ENCODE measurements at regions not wholly inside any gene's neighbourhood (a gene's known extent, or its start where the extent isn't known, plus 50 kb on each side); places are given as distances from the start of the nearest gene placed in this dataset.

DNA sequence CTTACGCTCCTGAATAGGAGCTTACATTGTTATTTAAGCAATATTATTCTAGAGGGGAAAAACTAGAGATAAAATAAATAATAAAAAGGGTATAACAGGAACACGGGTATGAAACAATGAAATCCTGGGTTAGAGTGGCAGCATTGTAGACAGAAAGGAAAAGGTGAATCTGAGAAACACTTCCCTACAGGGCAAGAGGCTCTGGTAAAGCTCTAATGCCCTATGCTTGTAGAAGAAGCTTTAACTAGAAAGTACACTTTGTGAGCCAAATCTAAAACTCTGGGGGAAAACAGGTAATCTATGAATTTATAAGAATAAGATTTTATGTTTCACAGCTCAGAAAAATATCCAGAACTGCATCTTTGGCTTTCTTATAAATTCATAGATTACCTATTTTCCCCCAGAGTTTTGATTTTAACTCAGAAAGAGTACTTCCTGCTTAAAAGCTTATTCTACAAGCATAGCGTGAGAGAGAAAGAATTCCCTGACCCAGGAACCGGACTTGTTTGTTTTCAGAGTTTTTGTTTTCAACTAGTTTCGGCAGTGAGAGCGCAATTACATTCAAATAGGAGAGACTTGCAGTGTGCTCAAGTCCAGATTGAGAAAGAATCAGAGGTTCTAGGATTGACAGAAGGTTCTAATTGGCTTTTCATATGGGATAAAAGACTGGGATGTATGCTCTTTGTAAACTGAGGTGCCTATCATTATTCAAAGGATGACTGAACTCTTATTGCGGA, 651.0 kb upstream of the RORB start:
- no peak for DNase-seq (ENCODE audit: low spot score)
- in situ Hi-C loops (cut with MboI; ENCODE audit: low sequenced_read_pairs, unreplicated experiment) = no loop called here
- TF ChIP-seq, protein P1, sequence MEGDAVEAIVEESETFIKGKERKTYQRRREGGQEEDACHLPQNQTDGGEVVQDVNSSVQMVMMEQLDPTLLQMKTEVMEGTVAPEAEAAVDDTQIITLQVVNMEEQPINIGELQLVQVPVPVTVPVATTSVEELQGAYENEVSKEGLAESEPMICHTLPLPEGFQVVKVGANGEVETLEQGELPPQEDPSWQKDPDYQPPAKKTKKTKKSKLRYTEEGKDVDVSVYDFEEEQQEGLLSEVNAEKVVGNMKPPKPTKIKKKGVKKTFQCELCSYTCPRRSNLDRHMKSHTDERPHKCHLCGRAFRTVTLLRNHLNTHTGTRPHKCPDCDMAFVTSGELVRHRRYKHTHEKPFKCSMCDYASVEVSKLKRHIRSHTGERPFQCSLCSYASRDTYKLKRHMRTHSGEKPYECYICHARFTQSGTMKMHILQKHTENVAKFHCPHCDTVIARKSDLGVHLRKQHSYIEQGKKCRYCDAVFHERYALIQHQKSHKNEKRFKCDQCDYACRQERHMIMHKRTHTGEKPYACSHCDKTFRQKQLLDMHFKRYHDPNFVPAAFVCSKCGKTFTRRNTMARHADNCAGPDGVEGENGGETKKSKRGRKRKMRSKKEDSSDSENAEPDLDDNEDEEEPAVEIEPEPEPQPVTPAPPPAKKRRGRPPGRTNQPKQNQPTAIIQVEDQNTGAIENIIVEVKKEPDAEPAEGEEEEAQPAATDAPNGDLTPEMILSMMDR (IDR thresholded peaks at IDR 0.05; ENCODE audit: borderline replicate concordance, control extremely low read depth, extremely low read depth, insufficient read depth, missing control alignments) = no peak

GRCh38 chr9:73847536-73847935, 649.6 kb upstream of the RORB start:
- DNase-seq (ENCODE audit: low spot score) = no peak
- TF ChIP-seq, protein P1 (IDR thresholded peaks at IDR 0.05; ENCODE audit: borderline replicate concordance, control extremely low read depth, extremely low read depth, insufficient read depth, missing control alignments) = no peak
- in situ Hi-C loops (cut with MboI; ENCODE audit: low sequenced_read_pairs, unreplicated experiment) = no loop called here

DNA sequence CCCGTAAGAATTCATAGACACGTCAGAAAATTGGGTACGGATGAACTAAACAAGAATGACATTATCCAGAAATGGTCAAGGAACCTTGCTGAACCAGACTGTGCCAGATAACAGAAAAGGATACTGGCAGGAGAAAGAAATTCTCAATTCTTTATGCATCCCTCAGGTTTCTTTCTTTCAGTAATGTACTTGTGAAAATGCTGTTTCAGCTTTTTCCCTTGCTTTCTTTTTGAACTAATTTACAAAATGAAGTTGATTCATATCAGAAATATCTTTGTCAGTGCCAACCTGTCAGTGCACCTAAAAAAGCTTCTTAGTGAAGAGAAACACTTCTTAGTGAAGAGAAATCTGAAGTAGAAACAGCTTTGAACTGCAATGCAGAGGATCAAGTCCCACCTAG, 643.6 kb upstream of the RORB start:
- TF ChIP-seq, protein P1 (IDR thresholded peaks at IDR 0.05; ENCODE audit: borderline replicate concordance, control extremely low read depth, extremely low read depth, insufficient read depth, missing control alignments) = no peak
- in situ Hi-C loops (cut with MboI; ENCODE audit: low sequenced_read_pairs, unreplicated experiment) = no loop called here
- DNase-seq (ENCODE audit: low spot score) = no peak

GRCh38 chr9:73855206-73855605, 641.9 kb upstream of the RORB start:
- in situ Hi-C loops (cut with MboI; ENCODE audit: low sequenced_read_pairs, unreplicated experiment) = no loop called here
- TF ChIP-seq, protein P1 (IDR thresholded peaks at IDR 0.05; ENCODE audit: borderline replicate concordance, control extremely low read depth, extremely low read depth, insufficient read depth, missing control alignments) = no peak
- no peak for DNase-seq (ENCODE audit: low spot score)

- TF ChIP-seq, protein P1 (IDR thresholded peaks at IDR 0.05; ENCODE audit: borderline replicate concordance, control extremely low read depth, extremely low read depth, insufficient read depth, missing control alignments) = no peak
- in situ Hi-C loops (cut with MboI; ENCODE audit: low sequenced_read_pairs, unreplicated experiment) = no loop called here
- DNase-seq (ENCODE audit: low spot score) = no peak
Measured at GRCh38 chr9:73863924-73864323, 633.2 kb upstream of the RORB start.

DNA sequence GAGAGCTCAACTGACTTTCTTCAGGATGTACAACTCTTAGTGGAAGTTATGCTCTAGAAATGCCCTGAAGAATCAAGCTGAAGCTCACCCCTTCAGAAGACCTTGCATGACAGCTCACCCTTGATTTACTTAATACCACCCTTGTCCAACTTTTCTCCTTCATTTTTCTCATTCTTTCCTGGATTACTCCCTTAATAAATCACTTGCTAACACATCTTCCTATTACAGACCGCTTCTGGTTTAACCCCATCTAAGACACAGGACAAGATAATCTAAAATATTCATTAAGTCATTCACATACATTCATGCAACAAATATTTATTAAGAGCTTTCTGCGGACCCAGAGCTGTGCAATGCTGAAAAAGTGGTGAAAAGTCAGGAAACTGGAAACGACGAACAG, 630.7 kb upstream of the RORB start:
- in situ Hi-C loops (cut with MboI; ENCODE audit: low sequenced_read_pairs, unreplicated experiment) = no loop called here
- no peak for DNase-seq (ENCODE audit: low spot score)
- TF ChIP-seq, protein P1 (IDR thresholded peaks at IDR 0.05; ENCODE audit: borderline replicate concordance, control extremely low read depth, extremely low read depth, insufficient read depth, missing control alignments) = no peak
